Progenitor cell of endocrine pancreas (in vitro differentiated cells): ENCODE measurements at regions not wholly inside any gene's neighbourhood (a gene's known extent, or its start where the extent isn't known, plus 50 kb on each side); places are given as distances from the start of the nearest gene placed in this dataset.
A peak's percentile ranks its signal among the peaks of the same experiment; 100 is the strongest.

Experiments
- DNase-seq: peaks from one replicate; pipeline ENCODE4 v3.0.0; 2021; ENCODE audit warnings: low spot score; ENCODE audit not compliant: unreplicated experiment
- H3K27ac Mint-ChIP-seq: 2 replicates; pipeline ENCODE4 v1.8.0; 2021; ENCODE audit warnings: mild to moderate bottlenecking, moderate library complexity, mixed read lengths
- H3K27me3 Mint-ChIP-seq: 2 replicates; pipeline ENCODE4 v1.8.0; 2021; ENCODE audit warnings: mixed read lengths
- H3K36me3 Mint-ChIP-seq: 2 replicates; pipeline ENCODE4 v1.8.0; 2022; ENCODE audit warnings: mixed read lengths; ENCODE audit not compliant: insufficient read depth
- H3K4me1 Mint-ChIP-seq: 2 replicates; pipeline ENCODE4 v1.8.0; 2021; ENCODE audit warnings: low read depth, mixed read lengths
- H3K4me3 Mint-ChIP-seq: 2 replicates; pipeline ENCODE4 v1.8.0; 2021; ENCODE audit warnings: low read depth, mild to moderate bottlenecking, moderate library complexity, mixed read lengths
- H3K9me3 Mint-ChIP-seq: 2 replicates; pipeline ENCODE4 v1.8.0; 2021; ENCODE audit warnings: low read depth, mixed read lengths
- CTCF ChIP-seq: fragments of 200-600 bp; sonication (generic); IDR thresholded peaks from one replicate; pipeline ENCODE4 v1.5.0; 2021; ENCODE audit warnings: antibody characterized with exemption, mild to moderate bottlenecking; ENCODE audit not compliant: unreplicated experiment

GRCh38 chr18:65336411-65336810, 414.4 kb upstream of the CDH7 start:
- Mint-ChIP-seq H3K36me3 (no peaks in the 10 kb centered on the region), H3K27ac (no peak overlapping the region), H3K27me3 (no peaks in the 10 kb centered on the region), H3K9me3 (no peaks in the 10 kb centered on the region), H3K4me1 (no peaks in the 10 kb centered on the region), H3K4me3 (no peak overlapping the region)
- no peak for DNase-seq
- no peak for TF ChIP-seq CTCF

GRCh38 chr18:65329010-65329409, 421.8 kb upstream of the CDH7 start:
- no peak overlapping the region for H3K27ac Mint-ChIP-seq
- H3K27me3 Mint-ChIP-seq = no peaks in the 10 kb centered on the region
- TF ChIP-seq CTCF = no peak
- H3K4me1 Mint-ChIP-seq = peaks cover 4% of the 10 kb centered on the region
- DNase-seq = no peak
- no peaks in the 10 kb centered on the region for H3K9me3 Mint-ChIP-seq
- H3K36me3 Mint-ChIP-seq = no peaks in the 10 kb centered on the region
- H3K4me3 Mint-ChIP-seq = no peak overlapping the region

GRCh38 chr18:65326805-65327204, 424.0 kb upstream of the CDH7 start:
- no peak for TF ChIP-seq CTCF
- no peak overlapping the region for H3K4me3 Mint-ChIP-seq
- H3K4me1 Mint-ChIP-seq = peaks cover 4% of the 10 kb centered on the region
- DNase-seq = no peak
- no peaks in the 10 kb centered on the region for H3K9me3 Mint-ChIP-seq
- H3K27me3 Mint-ChIP-seq = no peaks in the 10 kb centered on the region
- H3K36me3 Mint-ChIP-seq = no peaks in the 10 kb centered on the region
- no peak overlapping the region for H3K27ac Mint-ChIP-seq

GRCh38 chr18:65322895-65323294, 427.9 kb upstream of the CDH7 start:
- H3K27me3 Mint-ChIP-seq = no peaks in the 10 kb centered on the region
- no peak for DNase-seq
- H3K4me3 Mint-ChIP-seq = no peak overlapping the region
- H3K4me1 Mint-ChIP-seq = no peaks in the 10 kb centered on the region
- peak overlapping the region; percentile 49 for H3K27ac Mint-ChIP-seq
- peaks cover 3% of the 10 kb centered on the region for H3K9me3 Mint-ChIP-seq
- no peak for TF ChIP-seq CTCF
- H3K36me3 Mint-ChIP-seq = no peaks in the 10 kb centered on the region

- Mint-ChIP-seq H3K27me3 (no peaks in the 10 kb centered on the region), H3K27ac (no peak overlapping the region), H3K4me3 (no peak overlapping the region), H3K9me3 (no peaks in the 10 kb centered on the region), H3K4me1 (no peaks in the 10 kb centered on the region), H3K36me3 (no peaks in the 10 kb centered on the region)
- no peak for DNase-seq
- TF ChIP-seq CTCF = no peak
Measured at GRCh38 chr18:65298422-65298821, 452.4 kb upstream of the CDH7 start.

- H3K27me3 Mint-ChIP-seq = no peaks in the 10 kb centered on the region
- no peak for DNase-seq
Measured at GRCh38 chr18:65288908-65289307, 461.9 kb upstream of the CDH7 start.

More at GRCh38 chr18:65288908-65289307, 461.9 kb upstream of the CDH7 start:
- H3K4me1 Mint-ChIP-seq = peaks cover 3% of the 10 kb centered on the region
- H3K27ac Mint-ChIP-seq = no peak overlapping the region
- H3K36me3 Mint-ChIP-seq = no peaks in the 10 kb centered on the region
- TF ChIP-seq CTCF = no peak
- H3K9me3 Mint-ChIP-seq = peaks cover 3% of the 10 kb centered on the region
- no peak overlapping the region for H3K4me3 Mint-ChIP-seq
